ENCODE measurements at regions not wholly inside any gene's neighbourhood (a gene's known extent, or its start where the extent isn't known, plus 50 kb on each side); places are given as distances from the start of the nearest gene placed in this dataset.
"Not testable (repeated sequence)": the region's sequence is repeated elsewhere in the genome, so short reads cannot be mapped to it uniquely, and the experiment has no call there.

- H3K27me3 ChIP-seq, H3K4me3 ChIP-seq, H3K9me3 ChIP-seq, H3K4me1 ChIP-seq, H3K36me3 ChIP-seq, H3K27ac ChIP-seq, ATAC-seq: not testable (repeated sequence)
- no CpG with 5 or more reads among the region's 5 CpGs for WGBS, 2 donors (ENCODE audit: low coverage in 1 of 2)
These were observed 73.5 kb downstream of the NPIPA8 start for GRCh38 chr16:18263046-18263445.

GRCh38 chr16:18261848-18262247 lies 74.7 kb downstream of the NPIPA8 start:
- not testable (repeated sequence) for H3K4me1 ChIP-seq, H3K36me3 ChIP-seq, ATAC-seq, H3K9me3 ChIP-seq, H3K27me3 ChIP-seq, H3K4me3 ChIP-seq, H3K27ac ChIP-seq
- WGBS, 2 donors (ENCODE audit: low coverage in 1 of 2) = no CpG with 5 or more reads among the region's 2 CpGs

- H3K36me3 ChIP-seq, H3K27me3 ChIP-seq, H3K4me1 ChIP-seq, H3K9me3 ChIP-seq, ATAC-seq, H3K27ac ChIP-seq, H3K4me3 ChIP-seq: not testable (repeated sequence)
- no CpG with 5 or more reads among the region's 10 CpGs for WGBS, 2 donors (ENCODE audit: low coverage in 1 of 2)
These were observed 76.9 kb downstream of the NPIPA8 start for GRCh38 chr16:18259496-18260176.

- not testable (repeated sequence) for ATAC-seq
These were observed 83.6 kb downstream of the NPIPA8 start for GRCh38 chr16:18252943-18253342.

GRCh38 chr16:18230505-18230904 lies 106.0 kb downstream of the NPIPA8 start:
- not testable (repeated sequence) for H3K27ac ChIP-seq, H3K4me1 ChIP-seq, H3K27me3 ChIP-seq, ATAC-seq, H3K9me3 ChIP-seq, H3K36me3 ChIP-seq, H3K4me3 ChIP-seq
- no CpG with 5 or more reads among the region's 13 CpGs for WGBS, 2 donors (ENCODE audit: low coverage in 1 of 2)

More at GRCh38 chr16:18252943-18253342, 83.6 kb downstream of the NPIPA8 start:
- H3K27me3 ChIP-seq, H3K4me3 ChIP-seq, H3K9me3 ChIP-seq, H3K4me1 ChIP-seq, H3K27ac ChIP-seq, H3K36me3 ChIP-seq: not testable (repeated sequence)
- no CpG with 5 or more reads among the region's 5 CpGs for WGBS, 2 donors (ENCODE audit: low coverage in 1 of 2)

- not testable (repeated sequence) for H3K27me3 ChIP-seq, H3K4me3 ChIP-seq, H3K27ac ChIP-seq, H3K9me3 ChIP-seq, ATAC-seq, H3K36me3 ChIP-seq, H3K4me1 ChIP-seq
- no CpG with 5 or more reads among the region's 24 CpGs for WGBS, 2 donors (ENCODE audit: low coverage in 1 of 2)
These were observed 114.2 kb downstream of the NPIPA8 start for GRCh38 chr16:18222054-18223009.

GRCh38 chr16:18217741-18218140 lies 118.8 kb downstream of the NPIPA8 start:
- no CpG with 5 or more reads among the region's 9 CpGs for WGBS, 2 donors (ENCODE audit: low coverage in 1 of 2)
- ATAC-seq, H3K4me1 ChIP-seq, H3K9me3 ChIP-seq, H3K4me3 ChIP-seq, H3K27ac ChIP-seq, H3K36me3 ChIP-seq, H3K27me3 ChIP-seq: not testable (repeated sequence)

GRCh38 chr16:18216814-18217213 lies 119.7 kb downstream of the NPIPA8 start:
- not testable (repeated sequence) for H3K27ac ChIP-seq, H3K36me3 ChIP-seq, H3K27me3 ChIP-seq, H3K4me3 ChIP-seq, H3K4me1 ChIP-seq, H3K9me3 ChIP-seq, ATAC-seq
- 32% methylated on average over 7 of the region's 9 CpGs; no CpG with 5 or more reads in 1 of the 2 donors for WGBS, 2 donors (ENCODE audit: low coverage in 1 of 2)

GRCh38 chr16:18213810-18214209 lies 122.7 kb downstream of the NPIPA8 start:
- H3K9me3 ChIP-seq, H3K36me3 ChIP-seq, H3K27ac ChIP-seq, H3K4me1 ChIP-seq, H3K27me3 ChIP-seq, H3K4me3 ChIP-seq, ATAC-seq: not testable (repeated sequence)
- WGBS, 2 donors (ENCODE audit: low coverage in 1 of 2) = 50% methylated on average over 1 of the region's 4 CpGs; no CpG with 5 or more reads in 1 of the 2 donors

GRCh38 chr16:18211505-18211904 lies 125.0 kb downstream of the NPIPA8 start:
- H3K4me1 ChIP-seq, H3K4me3 ChIP-seq, H3K9me3 ChIP-seq, H3K27ac ChIP-seq, ATAC-seq, H3K27me3 ChIP-seq, H3K36me3 ChIP-seq: not testable (repeated sequence)
- 87% methylated on average over 3 of the region's 4 CpGs; no CpG with 5 or more reads in 1 of the 2 donors for WGBS, 2 donors (ENCODE audit: low coverage in 1 of 2)

- not testable (repeated sequence) for H3K36me3 ChIP-seq, H3K4me3 ChIP-seq, H3K9me3 ChIP-seq, H3K27me3 ChIP-seq, H3K4me1 ChIP-seq, H3K27ac ChIP-seq, ATAC-seq
- WGBS, 2 donors (ENCODE audit: low coverage in 1 of 2) = no CpG with 5 or more reads among the region's 1 CpG
These were observed 131.8 kb downstream of the NPIPA8 start for GRCh38 chr16:18204786-18205185.

GRCh38 chr16:18204309-18204708 lies 132.2 kb downstream of the NPIPA8 start:
- not testable (repeated sequence) for H3K27ac ChIP-seq, H3K9me3 ChIP-seq, ATAC-seq, H3K4me3 ChIP-seq, H3K36me3 ChIP-seq, H3K27me3 ChIP-seq, H3K4me1 ChIP-seq
- 73% methylated on average over 2 of the region's 3 CpGs; no CpG with 5 or more reads in 1 of the 2 donors for WGBS, 2 donors (ENCODE audit: low coverage in 1 of 2)

GRCh38 chr16:18201511-18201910 lies 135.0 kb downstream of the NPIPA8 start:
- H3K36me3 ChIP-seq, H3K27me3 ChIP-seq, ATAC-seq, H3K27ac ChIP-seq, H3K4me3 ChIP-seq, H3K9me3 ChIP-seq, H3K4me1 ChIP-seq: not testable (repeated sequence)
- WGBS, 2 donors (ENCODE audit: low coverage in 1 of 2) = 80 to 90% methylated on average over 1 to 2 of the region's 3 CpGs

Measured in gastroesophageal sphincter (tissue), 4 donors.